Neural crest cell (in vitro differentiated cells): ENCODE measurements at regions not wholly inside any gene's neighbourhood (a gene's known extent, or its start where the extent isn't known, plus 50 kb on each side); places are given as distances from the start of the nearest gene placed in this dataset.

Experiments
- DNase-seq: peaks from one replicate; pipeline ENCODE4 v3.0.0; 2021; ENCODE audit warnings: low read depth, mixed read lengths, low spot score
- H3K27ac Mint-ChIP-seq: one replicate; pipeline ENCODE4 v1.8.0; 2021; ENCODE audit warnings: mild to moderate bottlenecking, mixed read lengths; ENCODE audit not compliant: unreplicated experiment
- H3K27me3 Mint-ChIP-seq: 2 replicates; pipeline ENCODE4 v1.8.0; 2021; ENCODE audit warnings: low read depth, mild to moderate bottlenecking, mixed read lengths
- H3K36me3 Mint-ChIP-seq: 2 replicates; pipeline ENCODE4 v1.8.0; 2021; ENCODE audit warnings: low read depth, mild to moderate bottlenecking, mixed read lengths
- H3K4me1 Mint-ChIP-seq: 2 replicates; pipeline ENCODE4 v1.8.0; 2021; ENCODE audit warnings: mixed read lengths
- H3K4me3 Mint-ChIP-seq: one replicate; pipeline ENCODE4 v1.8.0; 2021; ENCODE audit warnings: mild to moderate bottlenecking, mixed read lengths
- H3K9me3 Mint-ChIP-seq: 2 replicates; pipeline ENCODE4 v1.8.0; 2021; ENCODE audit warnings: mixed read lengths
- CTCF ChIP-seq: fragments of 200-600 bp; sonication (generic); conservative IDR thresholded peaks from 2 replicates; pipeline ENCODE4 v1.5.0; 2021; ENCODE audit warnings: antibody characterized with exemption, mild to moderate bottlenecking

GRCh38 chr14:94961386-94962165 lies 191.7 kb upstream of the GSC start:
- H3K27ac Mint-ChIP-seq = no peak overlapping the region
- no peak for TF ChIP-seq CTCF
- no peak overlapping the region for H3K4me3 Mint-ChIP-seq
- H3K4me1 Mint-ChIP-seq = no peaks in the 10 kb centered on the region
- no peaks in the 10 kb centered on the region for H3K36me3 Mint-ChIP-seq
- peaks cover 8% of the 10 kb centered on the region for H3K27me3 Mint-ChIP-seq
- DNase-seq = no peak
- H3K9me3 Mint-ChIP-seq = no peaks in the 10 kb centered on the region

GRCh38 chr14:94960285-94961001 lies 190.5 kb upstream of the GSC start:
- Mint-ChIP-seq H3K27ac (no peak overlapping the region), H3K9me3 (no peaks in the 10 kb centered on the region), H3K27me3 (peaks cover 8% of the 10 kb centered on the region), H3K4me1 (no peaks in the 10 kb centered on the region), H3K4me3 (no peak overlapping the region), H3K36me3 (no peaks in the 10 kb centered on the region)
- no peak for TF ChIP-seq CTCF
- DNase-seq = no peak

GRCh38 chr14:94953541-94954260 lies 183.8 kb upstream of the GSC start:
- H3K36me3 Mint-ChIP-seq = no peaks in the 10 kb centered on the region
- no peak for TF ChIP-seq CTCF
- no peak overlapping the region for H3K4me3 Mint-ChIP-seq
- no peaks in the 10 kb centered on the region for H3K9me3 Mint-ChIP-seq
- no peak overlapping the region for H3K27ac Mint-ChIP-seq
- peaks cover 3% of the 10 kb centered on the region for H3K27me3 Mint-ChIP-seq
- no peak for DNase-seq
- H3K4me1 Mint-ChIP-seq = no peaks in the 10 kb centered on the region

DNA sequence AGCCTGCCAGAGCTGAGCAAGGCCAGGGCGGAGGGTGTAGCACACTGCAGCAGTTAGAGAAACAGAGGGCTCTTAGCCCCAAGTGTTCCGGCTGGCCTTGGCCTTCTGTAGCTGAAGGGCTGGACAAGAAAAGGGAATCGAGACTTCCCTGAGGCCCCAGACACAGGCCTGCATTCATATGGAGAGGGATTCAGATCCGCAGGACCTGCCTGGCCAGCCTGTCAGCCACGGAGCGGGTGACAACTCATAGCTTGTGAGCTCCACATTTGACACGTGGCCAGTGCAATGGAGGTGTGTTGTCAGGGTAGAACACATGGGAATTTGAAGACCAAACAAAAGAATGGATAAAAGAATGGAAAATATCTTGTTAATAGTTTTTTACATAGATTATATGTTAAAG lies 182.2 kb upstream of the GSC start:
- Mint-ChIP-seq H3K4me3 (no peak overlapping the region), H3K27me3 (no peaks in the 10 kb centered on the region), H3K36me3 (no peaks in the 10 kb centered on the region), H3K9me3 (peaks cover 4% of the 10 kb centered on the region), H3K4me1 (no peaks in the 10 kb centered on the region), H3K27ac (no peak overlapping the region)
- DNase-seq = no peak
- no peak for TF ChIP-seq CTCF

- no peak for DNase-seq
- Mint-ChIP-seq H3K4me1 (no peaks in the 10 kb centered on the region), H3K9me3 (peaks cover 4% of the 10 kb centered on the region), H3K36me3 (no peaks in the 10 kb centered on the region), H3K27ac (no peak overlapping the region), H3K4me3 (no peak overlapping the region), H3K27me3 (no peaks in the 10 kb centered on the region)
- no peak for TF ChIP-seq CTCF
Measured at GRCh38 chr14:94946244-94946643, 176.3 kb upstream of the GSC start.
